WI38 (cell line): ENCODE measurements at regions not wholly inside any gene's neighbourhood (a gene's known extent, or its start where the extent isn't known, plus 50 kb on each side); places are given as distances from the start of the nearest gene placed in this dataset.

Source experiments
- H3K4me3 ChIP-seq: 2 replicates; pipeline ENCODE4 v1.5.1; 2011; ENCODE audit warnings: low read depth, mild to moderate bottlenecking, control low read depth, low read length
- TF ChIP-seq, protein P1 (sequence below): IDR thresholded peaks from 2 replicates; pipeline ENCODE4 v1.5.1; 2012; ENCODE audit warnings: low read depth, mild to moderate bottlenecking, control low read depth, low read length

DNA sequence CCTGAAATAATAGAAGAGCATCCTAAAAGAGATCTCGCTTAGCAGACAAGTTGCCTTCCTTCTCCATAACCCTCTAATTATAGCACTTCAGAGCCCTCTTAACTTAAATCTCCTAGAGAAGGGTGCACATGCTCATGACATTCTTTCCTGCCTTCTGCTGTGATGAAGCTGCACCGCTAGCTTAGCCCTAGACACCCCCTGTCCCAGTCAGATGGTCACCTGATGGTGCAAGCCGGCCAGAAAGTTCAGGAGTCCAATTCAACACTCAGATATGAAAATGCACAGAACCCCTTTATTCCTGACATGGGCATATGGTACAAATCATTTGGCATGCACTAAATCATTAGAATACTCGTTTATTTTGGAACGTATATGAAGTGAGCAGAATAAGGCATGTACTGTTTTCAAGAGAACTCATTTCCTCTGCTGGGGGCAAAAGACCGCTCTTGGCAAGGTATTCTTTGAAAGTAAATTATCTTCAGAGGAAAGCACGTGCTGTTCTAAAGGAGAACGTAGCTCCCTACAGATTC is 420.4 kb upstream of the PROK2 start:
- no peak overlapping the region for H3K4me3 ChIP-seq
- TF ChIP-seq, protein P1, sequence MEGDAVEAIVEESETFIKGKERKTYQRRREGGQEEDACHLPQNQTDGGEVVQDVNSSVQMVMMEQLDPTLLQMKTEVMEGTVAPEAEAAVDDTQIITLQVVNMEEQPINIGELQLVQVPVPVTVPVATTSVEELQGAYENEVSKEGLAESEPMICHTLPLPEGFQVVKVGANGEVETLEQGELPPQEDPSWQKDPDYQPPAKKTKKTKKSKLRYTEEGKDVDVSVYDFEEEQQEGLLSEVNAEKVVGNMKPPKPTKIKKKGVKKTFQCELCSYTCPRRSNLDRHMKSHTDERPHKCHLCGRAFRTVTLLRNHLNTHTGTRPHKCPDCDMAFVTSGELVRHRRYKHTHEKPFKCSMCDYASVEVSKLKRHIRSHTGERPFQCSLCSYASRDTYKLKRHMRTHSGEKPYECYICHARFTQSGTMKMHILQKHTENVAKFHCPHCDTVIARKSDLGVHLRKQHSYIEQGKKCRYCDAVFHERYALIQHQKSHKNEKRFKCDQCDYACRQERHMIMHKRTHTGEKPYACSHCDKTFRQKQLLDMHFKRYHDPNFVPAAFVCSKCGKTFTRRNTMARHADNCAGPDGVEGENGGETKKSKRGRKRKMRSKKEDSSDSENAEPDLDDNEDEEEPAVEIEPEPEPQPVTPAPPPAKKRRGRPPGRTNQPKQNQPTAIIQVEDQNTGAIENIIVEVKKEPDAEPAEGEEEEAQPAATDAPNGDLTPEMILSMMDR: no peak

DNA sequence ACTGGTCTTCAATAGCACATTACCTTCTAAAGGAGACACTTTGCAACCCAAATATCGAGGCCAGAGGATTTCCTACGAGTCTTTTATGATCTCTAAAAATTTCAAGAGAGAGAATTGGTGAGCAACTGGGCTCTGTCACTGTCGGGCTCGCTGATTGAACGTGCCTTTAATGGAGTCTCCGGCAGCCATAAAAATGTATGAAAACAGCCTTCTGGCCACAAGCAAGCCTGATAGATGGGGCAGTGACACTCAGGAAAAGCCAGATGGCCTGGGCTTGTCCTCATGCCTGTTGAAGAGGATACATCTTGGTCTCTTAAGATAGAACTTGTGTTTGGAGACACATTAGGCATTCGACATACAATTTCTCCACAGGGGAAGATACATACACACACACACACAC is 419.5 kb upstream of the PROK2 start:
- no peak overlapping the region for H3K4me3 ChIP-seq
- TF ChIP-seq, protein P1: no peak

DNA sequence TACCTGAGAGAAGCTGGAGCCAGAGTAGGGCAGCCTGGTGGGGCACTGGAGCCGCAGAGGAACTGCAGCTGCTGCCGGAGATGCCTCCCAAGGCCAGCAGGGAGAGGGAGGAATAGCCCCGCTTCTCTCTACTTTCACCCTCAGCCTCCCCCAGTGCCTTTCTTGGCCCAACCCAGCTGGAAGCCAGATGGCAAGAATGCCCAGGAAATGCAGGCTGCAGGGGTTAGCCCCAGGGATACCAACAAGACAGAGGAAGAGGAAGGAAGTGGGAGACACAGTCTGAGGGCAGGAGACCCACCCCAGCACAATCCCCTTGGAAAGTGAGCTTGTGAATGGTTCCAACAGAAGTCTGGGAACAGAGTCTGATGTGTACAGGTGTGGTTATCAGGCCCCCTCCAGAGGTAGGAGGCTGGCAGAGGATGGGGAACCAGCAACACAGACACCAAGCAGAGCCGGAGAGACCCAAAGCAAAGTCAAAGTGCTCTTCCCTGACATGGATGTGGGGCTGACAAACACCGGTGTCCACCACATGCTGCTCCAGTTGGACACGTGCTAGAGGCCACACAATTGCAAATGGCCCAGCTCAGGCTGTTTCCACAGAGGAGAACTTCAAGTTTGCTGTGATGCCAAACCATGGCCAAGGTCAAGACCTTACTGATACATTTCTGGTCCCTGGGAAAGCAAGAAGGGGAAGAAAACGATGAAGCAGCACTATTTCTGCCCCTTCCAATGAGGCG is 418.8 kb upstream of the PROK2 start:
- TF ChIP-seq, protein P1: no peak
- no peak overlapping the region for H3K4me3 ChIP-seq

DNA sequence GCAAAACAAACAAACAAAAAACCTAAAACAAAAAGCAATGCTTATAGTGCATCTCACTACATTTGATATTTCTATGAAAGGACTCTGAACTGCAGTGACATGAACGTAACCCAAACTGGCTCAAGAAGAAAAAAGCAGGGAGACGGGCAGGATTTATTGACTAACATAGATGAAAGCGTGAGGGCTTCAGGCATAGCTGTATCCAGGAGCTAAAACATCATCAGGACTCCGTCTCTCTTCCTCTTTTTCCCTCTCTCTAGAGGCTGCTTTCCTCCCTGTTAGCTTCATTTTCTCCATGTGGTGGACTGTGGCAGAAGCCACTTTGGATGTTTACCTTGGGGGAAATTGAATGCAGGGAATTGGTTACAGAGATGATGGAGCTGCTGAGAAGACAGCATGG is 418.2 kb upstream of the PROK2 start:
- TF ChIP-seq, protein P1: no peak
- no peak overlapping the region for H3K4me3 ChIP-seq

DNA sequence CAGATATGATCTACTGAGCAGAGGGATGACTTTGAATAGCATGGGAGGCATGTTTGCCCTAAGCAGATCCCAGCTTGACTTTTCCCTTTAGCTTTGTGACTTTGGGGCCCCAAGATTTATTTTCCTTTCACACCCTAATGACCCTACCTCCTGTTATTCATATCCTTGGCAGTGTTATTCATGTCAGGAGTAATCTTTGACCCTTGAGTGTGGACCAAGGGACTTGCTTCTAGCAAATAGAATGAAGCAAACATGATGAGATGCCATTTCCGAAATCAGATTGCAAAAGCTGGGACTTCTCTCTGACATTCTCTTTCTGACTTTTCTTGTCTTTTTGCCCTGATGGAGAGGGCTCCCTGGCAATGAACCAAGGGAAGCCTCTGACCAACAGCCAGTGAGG is 415.4 kb upstream of the PROK2 start:
- TF ChIP-seq, protein P1: no peak
- no peak overlapping the region for H3K4me3 ChIP-seq

DNA sequence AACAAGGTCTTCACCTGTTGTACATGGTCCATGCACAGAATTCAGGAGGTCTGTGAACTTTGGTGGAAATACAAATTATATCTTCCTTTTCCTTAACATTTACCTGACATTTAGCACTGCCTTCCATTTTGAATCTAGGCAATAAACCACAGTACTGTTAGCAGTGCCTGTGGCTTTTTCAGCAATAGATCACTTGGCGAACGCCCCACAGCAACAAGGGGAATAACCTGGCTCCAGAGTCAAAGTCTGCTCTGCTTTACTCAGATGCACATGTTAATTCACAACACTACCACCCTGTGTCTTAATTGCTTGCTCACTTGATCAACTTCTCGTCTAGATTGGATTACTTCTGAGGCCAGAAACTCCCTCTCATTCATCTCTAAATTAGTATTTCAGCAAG is 414.6 kb upstream of the PROK2 start:
- TF ChIP-seq, protein P1: no peak
- no peak overlapping the region for H3K4me3 ChIP-seq

DNA sequence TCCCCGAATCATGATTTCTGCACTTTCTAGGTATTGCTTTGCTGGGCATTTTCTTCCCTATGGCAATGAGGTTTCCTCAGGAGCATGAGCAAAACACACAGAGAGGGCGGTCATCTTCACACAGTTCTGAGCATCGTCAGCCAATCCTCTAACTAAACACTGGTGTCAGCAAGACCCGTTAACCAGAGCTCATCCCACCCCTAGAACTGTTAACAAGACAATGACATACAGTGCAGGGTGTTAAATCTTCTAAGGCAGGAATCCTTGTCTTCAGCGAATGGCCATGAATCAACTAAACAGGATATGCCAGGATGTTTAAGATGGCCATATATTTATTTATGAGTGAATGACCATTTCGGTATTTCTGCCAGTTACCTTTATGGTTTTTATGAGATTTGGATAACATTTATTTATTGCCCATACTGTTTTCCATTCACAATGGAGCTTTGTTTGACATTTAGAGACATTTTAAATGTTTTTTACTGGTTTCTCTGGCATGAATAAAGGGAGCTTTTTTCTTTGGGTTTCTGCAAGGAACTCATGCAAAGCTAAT is 411.5 kb upstream of the PROK2 start:
- TF ChIP-seq, protein P1: no peak
- H3K4me3 ChIP-seq: no peak overlapping the region
